ENCODE measurements at regions not wholly inside any gene's neighbourhood (a gene's known extent, or its start where the extent isn't known, plus 50 kb on each side); places are given as distances from the start of the nearest gene placed in this dataset.

DNA sequence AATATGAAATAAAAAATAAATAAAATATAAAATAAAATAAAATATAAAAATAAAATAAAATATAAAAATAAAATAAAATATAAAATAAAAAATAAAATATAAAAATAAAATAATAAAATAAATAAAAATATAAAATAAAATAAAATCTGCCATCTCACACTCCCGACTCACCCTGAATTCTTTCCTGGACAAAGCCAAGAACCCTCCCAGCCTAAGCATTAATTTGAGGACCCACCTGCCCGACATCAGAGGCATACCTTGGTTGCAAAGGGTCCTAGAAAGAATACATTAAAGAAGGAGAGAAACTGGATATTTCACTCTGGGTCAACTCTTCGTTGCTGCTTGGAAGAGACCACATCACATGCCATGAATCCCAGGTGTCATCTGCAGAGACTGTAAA, 138.3 kb downstream of the CRLF2 start:
- TF ChIP-seq, protein P1, sequence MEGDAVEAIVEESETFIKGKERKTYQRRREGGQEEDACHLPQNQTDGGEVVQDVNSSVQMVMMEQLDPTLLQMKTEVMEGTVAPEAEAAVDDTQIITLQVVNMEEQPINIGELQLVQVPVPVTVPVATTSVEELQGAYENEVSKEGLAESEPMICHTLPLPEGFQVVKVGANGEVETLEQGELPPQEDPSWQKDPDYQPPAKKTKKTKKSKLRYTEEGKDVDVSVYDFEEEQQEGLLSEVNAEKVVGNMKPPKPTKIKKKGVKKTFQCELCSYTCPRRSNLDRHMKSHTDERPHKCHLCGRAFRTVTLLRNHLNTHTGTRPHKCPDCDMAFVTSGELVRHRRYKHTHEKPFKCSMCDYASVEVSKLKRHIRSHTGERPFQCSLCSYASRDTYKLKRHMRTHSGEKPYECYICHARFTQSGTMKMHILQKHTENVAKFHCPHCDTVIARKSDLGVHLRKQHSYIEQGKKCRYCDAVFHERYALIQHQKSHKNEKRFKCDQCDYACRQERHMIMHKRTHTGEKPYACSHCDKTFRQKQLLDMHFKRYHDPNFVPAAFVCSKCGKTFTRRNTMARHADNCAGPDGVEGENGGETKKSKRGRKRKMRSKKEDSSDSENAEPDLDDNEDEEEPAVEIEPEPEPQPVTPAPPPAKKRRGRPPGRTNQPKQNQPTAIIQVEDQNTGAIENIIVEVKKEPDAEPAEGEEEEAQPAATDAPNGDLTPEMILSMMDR (conservative IDR thresholded peaks at IDR 0.05 in 1 of 2, IDR thresholded peaks at IDR 0.05 in 1 of 2; ENCODE audit: extremely low read depth in 1 of 2, insufficient read depth in 1 of 2, low read depth in 1 of 2, low read length in 2 of 2) = no peak
- no peak for TF ChIP-seq EZH2 (IDR thresholded peaks at IDR 0.05; ENCODE audit: borderline replicate concordance, low read length)

Measured in mammary epithelial cell (primary cell).